GM18858 (cell line): ENCODE measurements at regions not wholly inside any gene's neighbourhood (a gene's known extent, or its start where the extent isn't known, plus 50 kb on each side); places are given as distances from the start of the nearest gene placed in this dataset.

Experiments used
- ATAC-seq: cut with Tn5 transposase; IDR thresholded peaks from one replicate; pipeline ENCODE4 v1.9.1; 2021; ENCODE audit not compliant: unreplicated experiment

- ATAC-seq = no peak
Observed at GRCh38 chr3:3579658-3580057, 219.6 kb upstream of the LRRN1 start.

GRCh38 chr3:3578718-3579117 is 220.5 kb upstream of the LRRN1 start:
- ATAC-seq = no peak

DNA sequence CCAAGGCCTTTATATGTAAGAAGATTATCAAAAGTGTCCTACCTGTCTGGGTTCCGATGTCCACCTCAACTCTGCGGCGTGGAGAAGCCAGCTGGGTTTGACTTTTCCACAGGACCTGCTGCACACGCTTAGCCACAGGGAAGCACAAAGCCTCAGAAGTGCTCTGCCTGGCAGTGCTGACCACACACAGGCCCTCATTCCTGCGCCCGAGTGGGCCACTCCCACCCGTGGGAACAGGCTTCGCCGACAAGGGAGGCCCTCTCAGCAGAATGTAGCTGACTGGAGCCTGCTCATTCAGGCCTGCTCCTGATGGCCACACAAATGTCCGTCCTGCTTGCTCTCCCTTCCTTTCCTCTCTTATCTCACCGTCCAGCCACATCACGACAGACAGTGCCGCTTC is 221.4 kb upstream of the LRRN1 start:
- no peak for ATAC-seq

GRCh38 chr3:3573341-3573740 is 225.9 kb upstream of the LRRN1 start:
- ATAC-seq = no peak

GRCh38 chr3:3560591-3561311 is 238.5 kb upstream of the LRRN1 start:
- no peak for ATAC-seq

- no peak for ATAC-seq
Observed at GRCh38 chr3:3559786-3560185, 239.4 kb upstream of the LRRN1 start.

DNA sequence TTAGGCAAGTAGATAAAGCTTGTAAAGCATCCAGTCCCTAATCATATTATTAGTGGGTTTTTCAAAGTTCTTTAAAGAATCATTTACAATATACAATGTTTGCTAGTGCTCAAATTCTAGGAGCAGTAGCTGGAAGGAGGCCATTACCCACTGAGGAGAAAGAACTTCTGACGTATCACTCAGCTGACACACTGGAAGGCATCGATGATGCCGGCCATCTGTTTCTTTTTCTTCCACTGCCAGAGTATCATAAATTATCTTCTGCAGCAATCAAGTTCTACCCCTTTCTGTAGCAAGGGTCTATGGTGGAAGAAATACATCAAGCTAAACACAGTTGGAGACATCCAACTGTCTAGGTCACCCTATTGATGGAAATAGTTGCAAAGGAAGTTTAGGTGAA is 243.2 kb upstream of the LRRN1 start:
- ATAC-seq = no peak

GRCh38 chr3:3553236-3553635 is 246.0 kb upstream of the LRRN1 start:
- no peak for ATAC-seq

GRCh38 chr3:3552761-3553160 is 246.5 kb upstream of the LRRN1 start:
- ATAC-seq = no peak

DNA sequence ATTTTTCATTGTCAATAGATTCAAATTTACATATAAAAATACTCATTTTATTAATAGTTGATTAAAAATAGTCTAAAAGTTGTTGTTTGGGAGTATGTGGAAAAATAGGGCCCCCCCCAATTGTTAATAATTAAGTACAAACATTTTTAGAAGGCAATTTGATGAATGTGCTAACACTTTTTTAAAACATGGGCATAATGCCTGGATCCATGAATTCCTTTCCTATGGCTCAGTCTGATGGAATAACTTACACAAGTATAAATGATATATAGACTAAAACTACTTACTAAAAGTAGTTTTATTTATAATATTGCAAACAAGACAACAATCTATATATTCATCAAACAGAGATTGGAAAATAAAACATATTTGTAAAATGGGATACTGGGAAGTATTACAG is 247.2 kb upstream of the LRRN1 start:
- ATAC-seq = no peak

- ATAC-seq = no peak
Observed at GRCh38 chr3:3545360-3545759, 253.9 kb upstream of the LRRN1 start.

DNA sequence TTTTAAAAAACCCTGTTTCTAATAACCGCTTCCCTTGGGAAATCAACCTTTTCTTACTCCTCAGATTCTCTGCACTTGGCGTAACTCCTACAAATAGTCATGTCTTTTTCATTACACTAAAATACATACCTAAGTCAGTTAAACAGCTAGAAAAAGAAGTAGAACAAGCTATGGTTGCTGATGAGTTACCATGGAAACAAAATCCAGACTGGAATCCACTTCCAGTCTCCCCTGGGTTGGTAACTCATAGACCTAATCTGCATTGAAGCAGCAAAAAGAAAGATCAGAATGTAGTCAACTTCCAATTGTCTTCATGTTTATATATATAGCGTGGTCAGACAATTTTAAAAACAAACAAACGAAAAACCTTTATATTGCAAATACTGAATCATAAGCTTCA is 260.8 kb upstream of the LRRN1 start:
- ATAC-seq = no peak

GRCh38 chr3:3532508-3532907 is 266.7 kb upstream of the LRRN1 start:
- ATAC-seq = no peak

DNA sequence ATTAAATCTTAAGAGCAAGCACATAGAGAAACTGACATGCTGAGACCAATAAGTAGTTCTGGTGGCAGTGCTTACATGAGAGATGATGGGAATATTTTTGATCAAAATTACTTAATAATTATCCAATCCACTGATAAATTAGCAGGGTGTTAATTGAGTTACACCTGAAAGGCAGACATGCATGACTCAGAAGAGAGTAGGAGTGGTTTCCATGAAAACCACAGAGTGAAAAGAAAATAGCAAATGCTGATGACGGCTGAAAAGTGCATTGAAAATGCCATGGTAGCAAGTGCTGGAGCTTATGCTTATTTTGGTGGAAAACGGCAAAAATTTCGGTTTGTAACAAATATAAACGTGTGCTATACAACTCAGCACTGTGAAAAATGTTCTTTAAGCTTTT is 267.8 kb upstream of the LRRN1 start:
- ATAC-seq = peak; percentile 57

- ATAC-seq = no peak
Observed at GRCh38 chr3:3519266-3519665, 280.0 kb upstream of the LRRN1 start.

DNA sequence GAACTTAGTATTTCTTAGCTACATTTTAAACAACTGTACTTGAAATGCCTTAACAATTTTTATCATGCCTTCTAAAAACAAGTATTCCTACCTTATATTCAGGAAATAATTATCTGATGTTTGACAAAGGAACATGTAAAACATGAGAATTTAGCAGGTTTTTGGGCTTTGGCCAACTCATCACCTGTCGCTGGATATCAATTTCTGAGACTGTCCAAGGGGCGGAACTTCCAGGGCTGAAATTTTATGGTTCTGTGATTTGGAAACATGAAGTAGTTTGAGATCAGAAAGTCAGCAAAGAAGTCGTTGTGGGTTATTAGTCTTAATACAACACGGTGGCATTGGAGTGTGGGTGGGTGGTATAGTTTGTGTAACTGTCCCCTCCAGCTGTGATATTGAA is 282.2 kb upstream of the LRRN1 start:
- no peak for ATAC-seq

GRCh38 chr3:3516384-3516783 is 282.8 kb upstream of the LRRN1 start:
- ATAC-seq = no peak

- ATAC-seq = no peak
Observed at GRCh38 chr3:3509665-3510064, 289.6 kb upstream of the LRRN1 start.

- ATAC-seq = no peak
Observed at GRCh38 chr3:3504686-3505085, 294.5 kb upstream of the LRRN1 start.

GRCh38 chr3:3503411-3503810 is 295.8 kb upstream of the LRRN1 start:
- ATAC-seq = no peak

DNA sequence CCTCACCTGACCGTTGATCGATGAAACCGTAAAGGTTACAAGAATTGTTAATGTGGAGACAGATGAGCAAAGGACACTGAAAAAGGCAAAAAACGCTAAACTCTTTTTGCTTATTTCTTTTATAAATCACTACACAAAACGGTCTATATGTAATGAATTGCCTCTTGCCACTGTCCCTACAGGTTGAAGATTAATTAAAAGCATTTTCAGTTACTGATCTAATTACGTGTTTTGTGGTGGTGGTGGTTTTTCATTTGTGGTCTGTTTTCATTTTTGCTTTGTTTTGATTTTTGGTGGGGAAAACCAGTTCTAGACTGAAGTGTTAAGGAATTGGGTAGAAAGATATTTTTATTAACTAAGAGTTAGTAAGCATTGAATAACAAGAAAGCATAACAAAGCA is 299.2 kb upstream of the LRRN1 start:
- ATAC-seq = no peak

- ATAC-seq = no peak
Observed at GRCh38 chr3:3499012-3499562, 300.1 kb upstream of the LRRN1 start.

DNA sequence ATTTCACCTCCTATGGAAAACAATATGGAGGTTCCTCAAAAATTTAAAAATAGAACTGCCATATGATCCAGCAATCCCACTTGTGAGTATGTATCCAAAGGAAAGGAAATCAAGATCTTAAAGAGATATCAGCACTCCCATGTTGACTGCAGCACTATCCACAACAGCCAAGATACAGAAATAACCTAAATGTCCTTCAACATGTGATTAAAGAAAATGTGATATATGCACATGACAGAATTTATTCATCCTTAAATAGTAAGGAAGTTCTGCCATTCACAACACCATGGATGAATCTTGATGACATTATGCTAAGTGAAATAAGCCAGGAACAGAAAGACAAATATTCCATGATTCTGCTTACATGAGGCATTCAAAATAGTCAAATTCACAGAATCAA is 303.6 kb upstream of the LRRN1 start:
- no peak for ATAC-seq
